Frontal cortex (tissue), 3 donors: ENCODE measurements at regions not wholly inside any gene's neighbourhood (a gene's known extent, or its start where the extent isn't known, plus 50 kb on each side); places are given as distances from the start of the nearest gene placed in this dataset.

Experiments used
- DNase-seq, 2 donors: peaks; one replicate each; pipeline ENCODE4 v3.0.0; 2012; ENCODE audit warnings: low spot score in 2 of 2
- FAIRE-seq: peaks from 2 replicates; lab custom pipeline; 2012; peaks lifted over from hg19 to GRCh38; lab: Jason Lieb, UNC
- donor health status: control.
- donor health status: control.
- donor health status: control.

GRCh38 chr12:66947119-66947518, 268.2 kb upstream of the GRIP1 start:
- FAIRE-seq (no peak), DNase-seq (no peak)

GRCh38 chr12:66952668-66953067, 273.8 kb upstream of the GRIP1 start:
- DNase-seq = no peak

DNA sequence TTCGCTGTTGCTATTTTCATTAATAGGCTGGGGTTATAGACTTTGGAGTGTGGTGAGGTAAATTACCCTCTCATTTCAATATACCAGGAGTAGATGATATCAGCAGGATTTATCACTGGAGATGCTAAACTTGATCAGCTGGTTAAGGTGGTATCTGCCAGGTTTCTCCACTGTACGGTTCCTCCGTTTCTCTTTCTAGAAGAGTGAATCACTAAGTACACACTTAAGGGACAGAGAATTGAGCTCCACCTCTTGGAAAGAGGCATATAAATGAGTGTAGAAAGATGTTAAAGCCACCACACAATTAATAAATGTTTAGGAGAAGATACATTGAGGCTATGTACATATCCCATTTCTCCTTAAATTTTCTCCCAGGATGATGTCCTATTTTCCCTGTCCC, 277.4 kb upstream of the GRIP1 start:
- FAIRE-seq = no peak
- DNase-seq = no peak

More at GRCh38 chr12:66952668-66953067, 273.8 kb upstream of the GRIP1 start:
- no peak for FAIRE-seq

GRCh38 chr12:66959276-66959675, 280.4 kb upstream of the GRIP1 start:
- DNase-seq = no peak
- FAIRE-seq = no peak

GRCh38 chr12:66960006-66960405, 281.1 kb upstream of the GRIP1 start:
- no peak for DNase-seq
- FAIRE-seq = no peak

DNA sequence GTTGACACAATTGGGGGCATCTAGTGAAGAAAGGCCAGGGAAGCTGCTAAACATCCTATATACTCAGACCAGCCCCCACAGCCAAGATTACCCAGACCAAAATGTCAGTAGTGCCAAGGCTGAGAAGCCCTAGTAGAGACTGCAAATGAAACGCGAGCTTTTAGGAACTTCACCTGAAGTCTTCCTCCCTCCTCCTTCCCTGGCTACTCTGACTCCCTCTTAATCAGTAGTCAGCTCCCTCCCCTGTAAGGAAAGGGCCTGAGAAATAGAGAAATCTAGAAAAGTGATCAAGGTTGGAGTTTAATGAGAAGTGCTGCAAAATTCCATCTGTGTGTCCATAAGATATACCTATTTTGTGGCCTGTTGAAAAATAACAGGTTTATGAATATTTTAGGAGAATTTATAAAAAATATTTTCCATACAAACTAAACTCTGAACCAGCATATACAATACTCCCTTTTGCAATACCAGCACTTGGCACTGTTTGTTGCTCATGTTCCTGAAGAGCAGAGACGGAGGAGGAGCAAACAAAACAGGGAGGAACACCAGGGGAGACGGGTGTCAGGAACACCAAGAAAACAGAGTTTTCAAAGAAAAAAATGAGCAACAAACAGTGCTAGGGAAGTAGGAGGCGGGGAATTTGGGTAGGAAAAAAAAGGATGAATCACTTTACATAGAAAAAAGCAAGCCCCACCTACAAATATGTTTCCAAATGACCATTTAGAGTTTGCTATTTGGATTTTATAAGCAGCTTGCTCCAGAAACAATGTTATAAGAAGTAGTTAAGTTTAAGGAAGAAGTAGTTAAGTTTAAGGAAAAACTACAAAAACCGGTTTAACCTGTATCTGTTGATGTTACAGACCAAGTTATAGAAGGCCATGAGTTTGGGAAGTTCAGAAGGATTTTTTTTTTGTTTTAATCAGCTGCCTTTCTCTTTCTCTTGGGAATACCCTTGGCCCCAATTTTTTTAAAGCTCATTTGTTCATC, 282.1 kb upstream of the GRIP1 start:
- FAIRE-seq (no peak), DNase-seq (no peak)

DNA sequence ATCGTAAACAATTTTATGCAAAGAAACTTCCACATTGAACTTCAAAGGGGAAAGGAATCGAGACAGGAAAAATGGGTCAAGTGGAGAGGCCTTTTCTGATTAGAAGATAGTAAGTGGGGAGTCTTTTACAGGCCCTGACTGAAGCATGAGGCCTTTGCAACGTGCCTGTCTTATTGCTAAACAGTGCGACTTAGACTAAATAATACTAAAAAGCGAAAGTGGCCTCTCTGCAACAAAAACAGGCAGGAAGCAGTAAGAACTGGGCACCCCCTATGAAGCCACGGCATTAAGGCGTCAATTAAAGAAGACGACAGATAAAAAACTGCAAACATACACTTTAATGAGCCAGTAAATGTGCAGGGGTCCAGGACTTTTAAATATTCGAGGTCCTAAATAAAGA, 283.4 kb upstream of the GRIP1 start:
- DNase-seq = no peak
- no peak for FAIRE-seq

- no peak for DNase-seq
- FAIRE-seq = no peak
Measured at GRCh38 chr12:66963901-66964300, 285.0 kb upstream of the GRIP1 start.

- FAIRE-seq (no peak), DNase-seq (no peak)
Measured at GRCh38 chr12:66964629-66965028, 285.8 kb upstream of the GRIP1 start.

- no peak for FAIRE-seq
- DNase-seq = no peak
Measured at GRCh38 chr12:66965621-66966020, 286.7 kb upstream of the GRIP1 start.

- DNase-seq (no peak), FAIRE-seq (no peak)
Measured at GRCh38 chr12:66971816-66972215, 292.9 kb upstream of the GRIP1 start.

DNA sequence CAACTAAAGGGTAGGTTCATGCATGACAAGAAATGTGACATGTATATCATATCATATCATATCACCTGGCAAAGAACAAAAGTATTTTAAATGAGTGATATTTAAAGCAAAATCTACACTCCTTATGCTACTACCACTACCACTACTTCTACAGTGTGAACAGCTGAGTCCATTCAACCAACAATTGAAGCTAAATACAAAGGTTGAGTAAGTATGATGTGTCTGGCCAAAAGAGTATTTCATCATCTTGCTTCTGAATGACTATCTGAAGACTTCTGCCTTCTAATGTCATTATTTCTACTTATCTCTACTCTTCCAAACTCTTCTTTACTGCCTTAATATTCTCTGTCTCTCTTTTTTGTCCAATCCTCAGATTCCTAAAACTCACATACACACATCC, 292.6 kb upstream of the CAND1 start:
- DNase-seq = no peak
- FAIRE-seq = no peak

- FAIRE-seq = no peak
- DNase-seq = no peak
Measured at GRCh38 chr12:66978802-66979201, 290.4 kb upstream of the CAND1 start.

- FAIRE-seq (no peak), DNase-seq (no peak)
Measured at GRCh38 chr12:66979251-66979650, 289.9 kb upstream of the CAND1 start.

DNA sequence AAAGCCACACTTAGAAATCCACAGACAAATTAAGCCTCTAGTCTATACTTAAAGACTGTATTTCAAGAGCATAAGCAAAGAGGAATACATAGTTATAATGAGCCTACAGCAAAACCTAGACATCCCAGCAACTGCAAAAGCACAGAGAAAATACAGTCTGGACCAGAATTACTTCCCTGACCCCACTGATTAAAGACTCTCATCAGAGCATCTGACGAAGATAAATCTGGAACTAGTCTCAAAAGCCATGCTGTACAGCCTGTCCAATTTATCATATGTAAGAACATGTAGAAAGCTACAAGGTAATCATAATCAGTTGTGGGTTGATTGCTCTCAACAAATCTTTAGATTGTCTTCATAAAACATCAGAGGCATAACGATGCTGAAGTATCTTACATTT, 285.1 kb upstream of the CAND1 start:
- FAIRE-seq (no peak), DNase-seq (no peak)

GRCh38 chr12:66984962-66985361, 284.2 kb upstream of the CAND1 start:
- no peak for DNase-seq
- FAIRE-seq = no peak

- no peak for DNase-seq
- FAIRE-seq = no peak
Measured at GRCh38 chr12:66999141-66999540, 270.0 kb upstream of the CAND1 start.

DNA sequence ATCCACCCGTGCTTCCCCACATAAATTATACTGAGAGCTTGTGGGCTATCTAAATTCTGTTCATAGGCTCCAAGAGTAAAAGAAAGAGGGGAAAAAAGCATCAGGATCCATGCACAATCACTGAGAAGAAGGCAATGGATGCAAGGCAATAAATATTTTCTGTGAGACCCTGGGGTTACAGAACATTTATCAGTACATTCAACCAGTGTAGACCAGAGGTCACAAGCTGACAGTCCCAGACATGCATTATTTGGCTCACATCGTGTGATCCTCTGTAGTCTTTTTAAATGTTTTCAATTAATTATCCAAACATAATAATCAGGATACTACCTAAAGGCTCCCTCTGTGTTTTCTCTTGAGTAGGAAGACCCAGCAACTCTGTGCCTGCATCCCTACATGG, 267.9 kb upstream of the CAND1 start:
- FAIRE-seq = no peak

GRCh38 chr12:67002720-67003119, 266.4 kb upstream of the CAND1 start:
- DNase-seq (no peak), FAIRE-seq (no peak)

More for the DNA sequence above, 267.9 kb upstream of the CAND1 start:
- no peak for DNase-seq

DNA sequence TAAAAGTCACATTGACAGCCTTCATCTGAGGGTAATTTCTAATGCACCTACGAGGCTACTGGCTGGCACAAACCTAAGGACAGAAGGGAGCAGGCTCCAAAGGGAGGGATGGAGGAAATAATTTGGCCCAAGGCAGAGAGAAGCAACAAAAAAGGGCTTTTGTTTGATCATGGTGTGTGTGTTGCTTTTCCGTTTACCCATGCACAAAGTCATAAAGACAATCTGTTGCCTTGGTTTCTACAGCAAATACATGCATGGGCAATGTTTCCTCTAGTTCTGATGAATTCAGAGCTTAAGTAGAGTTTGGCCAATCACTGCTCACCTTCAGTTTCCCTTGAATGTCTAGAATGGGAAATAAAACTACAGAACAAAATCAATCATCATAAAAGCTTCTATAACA, 262.5 kb upstream of the CAND1 start:
- DNase-seq (no peak), FAIRE-seq (no peak)

- FAIRE-seq = no peak
- DNase-seq = no peak
Measured at GRCh38 chr12:67014642-67015041, 254.5 kb upstream of the CAND1 start.

GRCh38 chr12:67018105-67018504, 251.1 kb upstream of the CAND1 start:
- FAIRE-seq (no peak), DNase-seq (no peak)
